GM13977 (cell line): ENCODE measurements at regions not wholly inside any gene's neighbourhood (a gene's known extent, or its start where the extent isn't known, plus 50 kb on each side); places are given as distances from the start of the nearest gene placed in this dataset.
"Not testable (repeated sequence)": the region's sequence is repeated elsewhere in the genome, so short reads cannot be mapped to it uniquely, and the experiment has no call there.

Source experiments
- DNase-seq: peaks from one replicate; pipeline ENCODE4 v3.0.0; 2012; ENCODE audit warnings: low spot score
- in situ Hi-C: fragments of 300-500 bp; cut with MboI; formaldehyde crosslinking; loops from one replicate; pipeline ENCODE4 v1.12.0; 2022; ENCODE audit warnings: low sequenced_read_pairs, low pct_unique_long_range_greater_than_20kb, mixed read lengths, inconsistent platforms; ENCODE audit not compliant: unreplicated experiment
- TF ChIP-seq, protein P1 (sequence below): IDR thresholded peaks from 2 replicates; pipeline ENCODE4 v1.5.1; 2012; ENCODE audit warnings: mild to moderate bottlenecking, control low read depth; ENCODE audit not compliant: insufficient read depth; ENCODE audit errors: extremely low read depth, missing control alignments

- in situ Hi-C loops, result no loop called here
- no peak for DNase-seq
- TF ChIP-seq, protein P1, sequence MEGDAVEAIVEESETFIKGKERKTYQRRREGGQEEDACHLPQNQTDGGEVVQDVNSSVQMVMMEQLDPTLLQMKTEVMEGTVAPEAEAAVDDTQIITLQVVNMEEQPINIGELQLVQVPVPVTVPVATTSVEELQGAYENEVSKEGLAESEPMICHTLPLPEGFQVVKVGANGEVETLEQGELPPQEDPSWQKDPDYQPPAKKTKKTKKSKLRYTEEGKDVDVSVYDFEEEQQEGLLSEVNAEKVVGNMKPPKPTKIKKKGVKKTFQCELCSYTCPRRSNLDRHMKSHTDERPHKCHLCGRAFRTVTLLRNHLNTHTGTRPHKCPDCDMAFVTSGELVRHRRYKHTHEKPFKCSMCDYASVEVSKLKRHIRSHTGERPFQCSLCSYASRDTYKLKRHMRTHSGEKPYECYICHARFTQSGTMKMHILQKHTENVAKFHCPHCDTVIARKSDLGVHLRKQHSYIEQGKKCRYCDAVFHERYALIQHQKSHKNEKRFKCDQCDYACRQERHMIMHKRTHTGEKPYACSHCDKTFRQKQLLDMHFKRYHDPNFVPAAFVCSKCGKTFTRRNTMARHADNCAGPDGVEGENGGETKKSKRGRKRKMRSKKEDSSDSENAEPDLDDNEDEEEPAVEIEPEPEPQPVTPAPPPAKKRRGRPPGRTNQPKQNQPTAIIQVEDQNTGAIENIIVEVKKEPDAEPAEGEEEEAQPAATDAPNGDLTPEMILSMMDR, result no peak
Measured at GRCh38 chr3:75506603-75507002, 157.5 kb upstream of the FRG2C start.

- in situ Hi-C loops, DNase-seq: not testable (repeated sequence)
Measured at GRCh38 chr3:75507956-75508355, 156.2 kb upstream of the FRG2C start.

DNA sequence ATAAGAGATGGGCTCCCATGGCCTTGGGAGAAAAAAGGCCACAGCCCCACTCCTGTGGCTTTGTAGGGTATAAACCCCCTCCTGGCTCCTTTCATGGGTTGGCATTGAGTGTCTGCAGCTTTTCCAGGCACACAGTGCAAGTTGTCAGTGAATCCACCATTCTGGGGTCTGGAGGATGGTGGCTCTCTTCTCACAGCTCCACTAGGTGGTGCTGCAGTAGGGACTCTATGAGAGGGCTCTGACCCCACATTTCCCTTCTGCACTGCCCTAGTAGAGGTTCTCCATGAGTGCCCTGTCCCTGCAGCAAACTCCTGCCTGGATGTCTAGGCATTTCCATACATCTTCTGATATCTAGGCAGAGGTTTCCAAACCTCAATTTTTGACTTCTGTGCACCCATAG lies 136.5 kb upstream of the FRG2C start:
- DNase-seq, in situ Hi-C loops: not testable (repeated sequence)

DNA sequence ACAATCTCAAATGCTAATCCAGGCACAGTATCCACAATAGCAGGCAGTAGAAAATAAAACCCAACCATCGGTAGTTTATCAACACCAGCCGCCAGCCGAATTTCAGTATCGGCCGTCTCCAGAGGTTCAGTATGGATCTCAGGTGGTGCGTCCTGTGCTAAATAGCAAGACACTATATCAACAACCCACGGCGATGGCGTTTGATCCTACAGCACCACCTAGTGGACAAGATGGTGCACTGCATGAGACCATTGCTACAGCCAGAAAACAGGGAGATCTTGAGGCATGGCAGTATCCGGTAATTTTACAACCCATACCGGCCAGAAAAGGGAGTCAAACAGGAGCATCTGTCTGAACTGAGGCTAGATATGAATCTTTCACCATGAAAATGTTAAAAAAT lies 112.0 kb upstream of the FRG2C start:
- in situ Hi-C loops, DNase-seq: not testable (repeated sequence)
- TF ChIP-seq, protein P1, result peak; percentile 25

DNA sequence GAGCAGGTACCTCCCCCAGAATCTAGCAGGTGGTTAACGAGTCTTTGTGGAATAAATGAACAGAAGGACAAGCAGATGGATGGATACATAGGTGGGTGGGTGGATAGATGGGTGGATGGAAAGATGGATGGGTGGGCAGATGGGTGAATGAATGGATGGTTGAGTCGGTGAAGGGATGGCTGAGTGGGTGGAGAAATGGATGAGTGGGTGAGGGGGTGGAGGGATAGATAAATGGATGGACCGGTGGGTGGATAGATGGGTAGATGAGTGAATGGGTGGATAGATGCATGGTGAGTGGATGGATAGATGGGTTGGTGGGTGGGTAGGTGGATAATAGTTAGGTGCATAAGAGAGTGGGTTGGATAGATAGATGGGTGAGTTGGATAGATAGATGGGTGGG lies 99.7 kb upstream of the FRG2C start:
- DNase-seq, in situ Hi-C loops: not testable (repeated sequence)

DNA sequence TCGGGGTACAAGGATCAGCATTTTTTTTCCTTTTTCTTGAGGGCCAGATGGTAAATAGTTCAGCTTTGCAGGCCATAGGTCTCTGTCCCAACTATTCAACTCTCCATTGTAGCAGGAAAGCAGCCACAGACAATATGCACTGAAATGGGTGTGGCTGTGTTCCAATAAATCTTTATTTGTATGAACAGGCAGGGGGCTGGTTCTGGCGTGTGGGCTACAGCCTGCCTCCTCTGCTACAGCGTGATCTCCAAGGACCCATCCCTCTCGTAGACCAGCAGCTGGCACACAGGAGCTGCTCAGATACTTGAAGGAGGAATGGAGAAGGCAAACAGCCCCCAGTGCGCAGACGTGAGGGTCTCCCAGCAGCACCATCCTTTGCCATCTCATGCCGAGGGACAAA lies 91.8 kb upstream of the FRG2C start:
- DNase-seq, in situ Hi-C loops: not testable (repeated sequence)

DNA sequence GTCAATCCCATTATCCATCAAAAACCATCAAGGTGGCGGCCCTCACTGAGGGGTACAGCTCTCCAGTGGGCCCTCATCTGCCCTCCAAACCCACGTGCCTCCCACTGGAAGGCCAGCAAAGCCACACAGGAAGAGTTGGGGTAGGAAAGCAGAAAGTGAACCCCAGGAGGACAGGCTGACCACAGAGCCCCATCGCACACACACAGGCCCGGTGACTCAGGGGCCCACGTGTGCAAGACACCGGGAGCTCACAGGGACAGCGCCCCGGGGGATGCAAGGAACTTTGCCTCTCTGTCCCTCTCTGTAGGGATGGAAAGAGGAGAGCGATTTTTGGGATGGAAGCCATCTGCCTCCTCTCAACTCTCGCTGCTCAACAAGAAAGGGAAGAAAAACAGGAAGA lies 85.0 kb upstream of the FRG2C start:
- in situ Hi-C loops, DNase-seq: not testable (repeated sequence)

GRCh38 chr3:75579536-75579935 lies 84.6 kb upstream of the FRG2C start:
- in situ Hi-C loops, DNase-seq: not testable (repeated sequence)

DNA sequence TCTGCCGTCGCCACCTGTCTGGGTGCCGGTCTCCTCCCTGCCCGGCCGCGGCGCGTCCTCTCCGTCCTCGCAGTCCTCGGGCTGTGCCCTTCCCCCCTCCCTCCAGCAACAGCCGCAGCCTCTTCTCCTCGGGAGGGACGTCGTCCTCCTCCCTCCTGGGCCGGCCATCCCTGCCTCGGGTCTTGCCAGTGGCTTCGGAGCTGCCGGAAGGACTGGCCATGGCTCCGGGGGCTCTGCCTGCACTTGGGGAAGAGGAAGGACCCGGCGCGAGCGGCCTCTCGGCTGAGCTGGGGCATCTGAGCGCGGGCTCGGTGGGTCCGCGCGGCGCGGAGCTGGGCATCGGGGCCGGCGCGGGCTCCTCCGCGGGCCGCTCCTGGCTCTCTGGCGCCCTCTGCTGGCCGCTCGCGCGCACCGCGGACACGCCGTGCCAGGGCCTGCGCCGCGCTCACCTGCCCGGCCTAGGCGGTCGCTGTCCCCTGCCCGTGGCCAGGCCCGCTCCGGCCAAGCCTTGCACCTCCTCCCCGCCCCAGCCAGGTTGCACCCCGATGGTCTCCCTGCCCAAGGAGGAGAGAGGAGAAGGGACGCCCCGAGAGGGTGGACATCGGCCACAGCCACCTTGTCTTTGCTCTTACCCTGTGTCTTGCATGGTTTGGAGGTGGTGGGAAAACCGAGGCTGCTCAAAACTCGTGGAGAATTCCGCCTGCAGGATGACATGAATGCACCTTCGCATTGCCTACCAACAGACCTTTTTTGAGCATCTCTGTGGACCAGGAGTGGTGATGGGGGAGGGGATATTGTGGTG lies 83.9 kb upstream of the FRG2C start:
- in situ Hi-C loops, result not testable (repeated sequence)
- DNase-seq, result peak; percentile 39
- TF ChIP-seq, protein P1, result peak; percentile 74

DNA sequence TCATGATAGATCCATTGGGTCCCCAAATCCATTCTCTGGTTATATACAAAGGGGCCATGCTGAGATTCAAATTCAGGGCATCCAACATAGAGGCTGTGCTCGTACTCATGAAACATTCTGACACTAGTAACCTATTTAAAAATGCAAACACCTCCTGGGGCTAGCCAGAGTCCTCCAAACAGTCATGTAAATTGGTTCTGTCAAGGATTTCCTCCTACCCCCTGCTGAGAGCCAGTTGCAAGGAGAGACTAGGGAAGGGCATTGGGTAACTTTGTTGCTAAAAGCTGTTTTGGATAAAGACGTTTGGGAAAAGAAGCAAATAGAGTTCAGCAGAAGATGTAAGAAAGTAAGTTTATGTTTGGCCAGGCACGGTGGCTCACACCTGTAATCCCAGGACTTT lies 81.6 kb upstream of the FRG2C start:
- in situ Hi-C loops, result not testable (repeated sequence)

GRCh38 chr3:75583116-75583515 lies 81.0 kb upstream of the FRG2C start:
- DNase-seq, in situ Hi-C loops: not testable (repeated sequence)

More for the DNA sequence above, 81.6 kb upstream of the FRG2C start:
- DNase-seq, result not testable (repeated sequence)

DNA sequence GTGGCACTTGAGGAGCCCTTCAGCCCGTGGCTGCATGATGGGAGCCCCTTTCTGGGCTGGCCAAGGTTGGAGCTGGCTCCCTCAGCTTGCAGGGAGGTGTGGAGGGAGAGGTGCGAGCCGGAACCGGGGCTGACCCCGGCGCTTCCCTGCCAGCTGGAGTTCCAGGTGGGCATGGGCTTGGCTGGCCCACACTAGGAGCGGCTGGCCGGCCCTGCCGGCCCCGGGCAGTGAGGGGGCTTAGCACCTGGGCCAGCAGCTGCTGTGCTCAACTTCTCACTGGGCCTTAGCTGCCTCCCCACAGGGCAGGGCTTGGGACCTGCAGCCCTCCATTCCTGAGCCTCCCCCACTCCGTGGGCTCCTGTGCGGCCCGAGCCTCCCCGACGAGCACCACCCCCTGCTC lies 76.4 kb upstream of the FRG2C start:
- in situ Hi-C loops, DNase-seq: not testable (repeated sequence)

- DNase-seq, in situ Hi-C loops: not testable (repeated sequence)
Measured at GRCh38 chr3:75590382-75590781, 73.7 kb upstream of the FRG2C start.
